DND-41 (cell line): ENCODE measurements at regions not wholly inside any gene's neighbourhood (a gene's known extent, or its start where the extent isn't known, plus 50 kb on each side); places are given as distances from the start of the nearest gene placed in this dataset.

Experiments used
- ATAC-seq: fragments of 200-7000 bp; cut with Tn5 transposase; 3 replicates; pipeline ENCODE4 v1.9.1; 2021; ENCODE audit warnings: low read depth; ENCODE audit not compliant: insufficient read depth
- DNase-seq: peaks from one replicate; pipeline ENCODE4 v3.0.0-alpha.2; 2020
- H2AFZ ChIP-seq: 2 replicates; pipeline ENCODE4 v1.6.0; 2012; ENCODE audit warnings: low read depth, low read length
- H3K27ac ChIP-seq: 2 replicates; pipeline ENCODE4 v1.5.1; 2012; ENCODE audit warnings: low read length, inconsistent platforms
- H3K27me3 ChIP-seq: fragments of 200-600 bp; sonication (generic); 2 replicates; pipeline ENCODE4 v1.6.0; 2012; ENCODE audit warnings: low read length, mild to moderate bottlenecking, inconsistent platforms; ENCODE audit not compliant: insufficient read depth, poor library complexity
- H3K36me3 ChIP-seq: 2 replicates; pipeline ENCODE4 v1.5.1; 2012; ENCODE audit warnings: low read length, inconsistent platforms; ENCODE audit not compliant: insufficient read depth
- H3K4me1 ChIP-seq: 2 replicates; pipeline ENCODE4 v1.5.1; 2012; ENCODE audit warnings: mild to moderate bottlenecking, low read length; ENCODE audit not compliant: insufficient read depth
- H3K4me2 ChIP-seq: 2 replicates; pipeline ENCODE4 v1.6.0; 2012; ENCODE audit warnings: mild to moderate bottlenecking, moderate library complexity, low read length, inconsistent platforms; ENCODE audit not compliant: insufficient read depth
- H3K4me3 ChIP-seq, 2 experiments: fragments of 200-600 bp in 1 of 2; shearing (Covaris generic) in 1 of 2; 2 replicates each; pipeline ENCODE4 v1.5.1; 2012 to 2016; ENCODE audit warnings: inconsistent platforms in 2 of 2, low read length in 2 of 2, mild to moderate bottlenecking in 2 of 2, low read depth in 1 of 2, moderate library complexity in 1 of 2
- H3K79me2 ChIP-seq: 2 replicates; pipeline ENCODE4 v1.6.0; 2012; ENCODE audit warnings: low read length, inconsistent platforms; ENCODE audit not compliant: insufficient read depth
- H3K9ac ChIP-seq: 2 replicates; pipeline ENCODE4 v1.6.0; 2012; ENCODE audit warnings: low read depth, mild to moderate bottlenecking, inconsistent platforms, low read length, moderate library complexity
- H3K9me3 ChIP-seq: 2 replicates; pipeline ENCODE4 v1.5.1; 2012; ENCODE audit warnings: low read length, moderate library complexity, mild to moderate bottlenecking, inconsistent platforms; ENCODE audit not compliant: insufficient read depth, severe bottlenecking
- H4K20me1 ChIP-seq: 2 replicates; pipeline ENCODE4 v1.6.0; 2012; ENCODE audit warnings: low read length; ENCODE audit not compliant: insufficient read depth
- EZH2 ChIP-seq: IDR thresholded peaks from 3 replicates; pipeline ENCODE4 v1.6.1; 2012; ENCODE audit warnings: borderline replicate concordance, low read depth, mild to moderate bottlenecking, moderate library complexity, low read length, inconsistent platforms; ENCODE audit not compliant: severe bottlenecking
- TF ChIP-seq, protein P1 (sequence below): IDR thresholded peaks from 2 replicates; pipeline ENCODE4 v1.5.1; 2012; ENCODE audit warnings: borderline replicate concordance, low read length, moderate library complexity, mild to moderate bottlenecking; ENCODE audit not compliant: poor library complexity, severe bottlenecking; ENCODE audit errors: extremely low read depth

DNA sequence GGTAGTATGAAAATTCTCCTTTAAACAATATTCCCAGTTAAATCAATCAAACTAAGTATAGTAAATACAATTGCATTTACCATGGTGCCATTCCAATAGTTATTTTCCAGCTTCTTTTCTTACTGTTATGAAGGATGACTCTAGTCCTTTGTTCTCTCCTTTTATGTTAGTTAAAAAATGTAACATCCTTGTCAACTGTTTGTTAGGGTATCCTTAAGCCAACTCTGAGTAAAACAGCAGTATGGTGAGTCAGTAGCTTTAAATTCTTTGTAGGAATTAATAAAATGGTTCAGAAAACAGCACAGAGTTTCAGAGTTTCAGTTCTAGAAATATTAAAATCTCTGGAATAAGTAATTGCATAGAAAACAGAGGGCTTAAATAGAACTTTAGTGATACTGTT lies 384.4 kb downstream of the MTRR start:
- TF ChIP-seq EZH2 = no peak
- TF ChIP-seq, protein P1, sequence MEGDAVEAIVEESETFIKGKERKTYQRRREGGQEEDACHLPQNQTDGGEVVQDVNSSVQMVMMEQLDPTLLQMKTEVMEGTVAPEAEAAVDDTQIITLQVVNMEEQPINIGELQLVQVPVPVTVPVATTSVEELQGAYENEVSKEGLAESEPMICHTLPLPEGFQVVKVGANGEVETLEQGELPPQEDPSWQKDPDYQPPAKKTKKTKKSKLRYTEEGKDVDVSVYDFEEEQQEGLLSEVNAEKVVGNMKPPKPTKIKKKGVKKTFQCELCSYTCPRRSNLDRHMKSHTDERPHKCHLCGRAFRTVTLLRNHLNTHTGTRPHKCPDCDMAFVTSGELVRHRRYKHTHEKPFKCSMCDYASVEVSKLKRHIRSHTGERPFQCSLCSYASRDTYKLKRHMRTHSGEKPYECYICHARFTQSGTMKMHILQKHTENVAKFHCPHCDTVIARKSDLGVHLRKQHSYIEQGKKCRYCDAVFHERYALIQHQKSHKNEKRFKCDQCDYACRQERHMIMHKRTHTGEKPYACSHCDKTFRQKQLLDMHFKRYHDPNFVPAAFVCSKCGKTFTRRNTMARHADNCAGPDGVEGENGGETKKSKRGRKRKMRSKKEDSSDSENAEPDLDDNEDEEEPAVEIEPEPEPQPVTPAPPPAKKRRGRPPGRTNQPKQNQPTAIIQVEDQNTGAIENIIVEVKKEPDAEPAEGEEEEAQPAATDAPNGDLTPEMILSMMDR = no peak
- no peaks in the 10 kb centered on the region for H3K27me3 ChIP-seq
- no peak for ATAC-seq
- H3K4me2 ChIP-seq = no peak overlapping the region
- H3K4me1 ChIP-seq = no peaks in the 10 kb centered on the region
- H3K9ac ChIP-seq = no peak overlapping the region
- H2AFZ ChIP-seq = no peak overlapping the region
- H3K27ac ChIP-seq = no peak overlapping the region
- no peak overlapping the region for H3K4me3 ChIP-seq
- H3K9me3 ChIP-seq = no peaks in the 10 kb centered on the region
- H4K20me1 ChIP-seq = no peaks in the 10 kb centered on the region
- DNase-seq = no peak
- H3K36me3 ChIP-seq = no peaks in the 10 kb centered on the region
- no peaks in the 10 kb centered on the region for H3K79me2 ChIP-seq

GRCh38 chr5:8254674-8255073 lies 385.7 kb downstream of the MTRR start:
- Histone ChIP-seq H3K4me1 (no peaks in the 10 kb centered on the region), H3K4me3 (no peak overlapping the region), H3K4me2 (no peak overlapping the region), H3K27ac (no peak overlapping the region), H3K9me3 (no peaks in the 10 kb centered on the region), H4K20me1 (no peaks in the 10 kb centered on the region), H2AFZ (no peak overlapping the region), H3K36me3 (no peaks in the 10 kb centered on the region), H3K27me3 (no peaks in the 10 kb centered on the region), H3K79me2 (no peaks in the 10 kb centered on the region), H3K9ac (no peak overlapping the region)
- no peak for TF ChIP-seq EZH2
- TF ChIP-seq, protein P1 = no peak
- DNase-seq (no peak), ATAC-seq (no peak)

DNA sequence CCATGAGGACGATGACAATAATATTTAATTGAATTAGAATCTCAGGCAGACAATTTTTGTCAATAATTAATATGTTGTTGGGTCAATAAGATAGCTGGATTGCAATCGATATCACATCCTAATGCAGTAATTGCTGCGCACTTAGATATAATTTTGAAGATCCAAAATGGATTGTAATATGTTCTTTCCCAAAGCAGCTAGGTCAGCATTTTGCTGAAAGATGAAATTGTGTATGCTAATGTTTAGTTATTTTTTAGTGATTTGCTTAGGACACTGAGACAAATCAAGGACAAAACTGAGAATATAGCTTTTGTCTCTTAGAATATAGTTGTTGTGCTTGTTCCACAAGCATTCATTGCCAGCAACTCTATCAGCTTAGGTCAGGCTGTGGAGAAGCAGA lies 389.9 kb downstream of the MTRR start:
- H3K79me2 ChIP-seq = no peaks in the 10 kb centered on the region
- TF ChIP-seq EZH2 = no peak
- TF ChIP-seq, protein P1 = no peak
- no peak overlapping the region for H3K27ac ChIP-seq
- H3K4me1 ChIP-seq = no peaks in the 10 kb centered on the region
- no peaks in the 10 kb centered on the region for H3K36me3 ChIP-seq
- no peaks in the 10 kb centered on the region for H3K27me3 ChIP-seq
- DNase-seq = no peak
- H3K4me2 ChIP-seq = no peak overlapping the region
- no peak overlapping the region for H3K4me3 ChIP-seq
- no peaks in the 10 kb centered on the region for H4K20me1 ChIP-seq
- ATAC-seq = no peak
- no peak overlapping the region for H3K9ac ChIP-seq
- H2AFZ ChIP-seq = no peak overlapping the region
- no peaks in the 10 kb centered on the region for H3K9me3 ChIP-seq

GRCh38 chr5:8270246-8270645 lies 401.3 kb downstream of the MTRR start:
- H3K27me3 ChIP-seq = no peaks in the 10 kb centered on the region
- no peaks in the 10 kb centered on the region for H3K4me1 ChIP-seq
- H4K20me1 ChIP-seq = no peaks in the 10 kb centered on the region
- H3K4me2 ChIP-seq = no peak overlapping the region
- no peaks in the 10 kb centered on the region for H3K9me3 ChIP-seq
- no peak overlapping the region for H3K4me3 ChIP-seq
- no peak overlapping the region for H3K9ac ChIP-seq
- no peaks in the 10 kb centered on the region for H3K79me2 ChIP-seq
- no peaks in the 10 kb centered on the region for H3K36me3 ChIP-seq
- no peak overlapping the region for H2AFZ ChIP-seq
- ATAC-seq (no peak), DNase-seq (no peak)
- TF ChIP-seq, protein P1 = no peak
- TF ChIP-seq EZH2 = no peak
- H3K27ac ChIP-seq = no peak overlapping the region
